ENCODE measurements at regions not wholly inside any gene's neighbourhood (a gene's known extent, or its start where the extent isn't known, plus 50 kb on each side); places are given as distances from the start of the nearest gene placed in this dataset.

- TF ChIP-seq EP300 (conservative IDR thresholded peaks at IDR 0.05; ENCODE audit: poor library complexity, severe bottlenecking) = no peak
- no peak for TF ChIP-seq MXI1 (conservative IDR thresholded peaks at IDR 0.05; ENCODE audit: poor library complexity, severe bottlenecking)
- TF ChIP-seq CTCF (IDR thresholded peaks at IDR 0.05; ENCODE audit: poor library complexity, severe bottlenecking) = no peak
Observed at GRCh38 chr1:65056234-65056633, 89.9 kb upstream of the JAK1 start.
